ENCODE measurements at regions not wholly inside any gene's neighbourhood (a gene's known extent, or its start where the extent isn't known, plus 50 kb on each side); places are given as distances from the start of the nearest gene placed in this dataset.

DNA sequence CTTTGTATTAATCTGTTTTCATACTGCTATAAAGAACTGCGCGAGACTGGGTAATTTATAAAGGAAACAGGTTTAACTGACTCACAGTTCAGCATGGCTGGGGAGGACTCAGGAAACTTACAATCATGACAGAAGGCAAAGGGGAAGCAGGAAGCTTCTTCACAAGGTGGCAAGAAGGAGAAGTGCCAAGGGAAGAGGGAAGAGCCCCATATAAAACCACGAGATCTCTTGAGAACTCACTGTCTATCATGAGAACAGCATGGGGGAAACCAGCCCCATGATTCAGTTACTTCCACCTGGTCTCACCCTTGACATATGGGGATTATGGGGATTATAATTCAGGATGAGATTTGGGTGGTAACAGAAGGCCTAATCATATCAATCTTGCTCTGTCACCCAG is 60.9 kb upstream of the CHD1 start:
- TF ChIP-seq, protein P1, sequence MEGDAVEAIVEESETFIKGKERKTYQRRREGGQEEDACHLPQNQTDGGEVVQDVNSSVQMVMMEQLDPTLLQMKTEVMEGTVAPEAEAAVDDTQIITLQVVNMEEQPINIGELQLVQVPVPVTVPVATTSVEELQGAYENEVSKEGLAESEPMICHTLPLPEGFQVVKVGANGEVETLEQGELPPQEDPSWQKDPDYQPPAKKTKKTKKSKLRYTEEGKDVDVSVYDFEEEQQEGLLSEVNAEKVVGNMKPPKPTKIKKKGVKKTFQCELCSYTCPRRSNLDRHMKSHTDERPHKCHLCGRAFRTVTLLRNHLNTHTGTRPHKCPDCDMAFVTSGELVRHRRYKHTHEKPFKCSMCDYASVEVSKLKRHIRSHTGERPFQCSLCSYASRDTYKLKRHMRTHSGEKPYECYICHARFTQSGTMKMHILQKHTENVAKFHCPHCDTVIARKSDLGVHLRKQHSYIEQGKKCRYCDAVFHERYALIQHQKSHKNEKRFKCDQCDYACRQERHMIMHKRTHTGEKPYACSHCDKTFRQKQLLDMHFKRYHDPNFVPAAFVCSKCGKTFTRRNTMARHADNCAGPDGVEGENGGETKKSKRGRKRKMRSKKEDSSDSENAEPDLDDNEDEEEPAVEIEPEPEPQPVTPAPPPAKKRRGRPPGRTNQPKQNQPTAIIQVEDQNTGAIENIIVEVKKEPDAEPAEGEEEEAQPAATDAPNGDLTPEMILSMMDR (IDR thresholded peaks at IDR 0.05), result no peak
- TF ChIP-seq POLR2A (IDR thresholded peaks at IDR 0.05), result no peak
